WTC11 (cell line): ENCODE measurements at regions not wholly inside any gene's neighbourhood (a gene's known extent, or its start where the extent isn't known, plus 50 kb on each side); places are given as distances from the start of the nearest gene placed in this dataset.
"Not testable (repeated sequence)": the region's sequence is repeated elsewhere in the genome, so short reads cannot be mapped to it uniquely, and the experiment has no call there.

Source experiments
- ATAC-seq: fragments of 200-7000 bp; cut with Tn5 transposase; 2 replicates; pipeline ENCODE4 v1.10.0; 2021; ENCODE audit warnings: mild to moderate bottlenecking, moderate library complexity
- CTCF ChIA-PET: fragments of 300-600 bp; sonication (Branson Sonifier 250); formaldehyde crosslinking; loops from one replicate; lab custom pipeline; 2021; ENCODE audit warnings: antibody characterized with exemption; lab: Charles Lee
- POLR2A ChIA-PET: fragments of 350-600 bp; sonication (Branson Sonifier 250); formaldehyde crosslinking; loops from one replicate; lab custom pipeline; 2021; ENCODE audit warnings: antibody characterized with exemption; lab: Charles Lee
- DNase-seq: peaks from one replicate; pipeline ENCODE4 v3.0.0; 2021; ENCODE audit warnings: low spot score
- H3K27ac Mint-ChIP-seq: 2 replicates; pipeline ENCODE4 v1.8.0; 2021; ENCODE audit warnings: mixed read lengths
- H3K27me3 Mint-ChIP-seq: 2 replicates; pipeline ENCODE4 v1.8.0; 2021; ENCODE audit warnings: low read depth, mild to moderate bottlenecking, moderate library complexity, mixed read lengths
- H3K36me3 Mint-ChIP-seq: 2 replicates; pipeline ENCODE4 v1.8.0; 2021; ENCODE audit warnings: mixed read lengths
- H3K4me1 Mint-ChIP-seq: 2 replicates; pipeline ENCODE4 v1.8.0; 2022; ENCODE audit warnings: mixed read lengths
- H3K4me3 Mint-ChIP-seq: 2 replicates; pipeline ENCODE4 v1.8.0; 2021; ENCODE audit warnings: mild to moderate bottlenecking, moderate library complexity, mixed read lengths
- H3K9me3 Mint-ChIP-seq: 2 replicates; pipeline ENCODE4 v1.8.0; 2021; ENCODE audit warnings: mixed read lengths
- AFF4 ChIP-seq: sonication (generic); formaldehyde crosslinking; IDR thresholded peaks from 2 replicates; pipeline ENCODE4 v1.8.1; 2023; ENCODE audit warnings: mild to moderate bottlenecking, missing genetic modification reagents, borderline replicate concordance
- ATF2 ChIP-seq: sonication (generic); formaldehyde crosslinking; IDR thresholded peaks from 2 replicates; pipeline ENCODE4 v1.8.1; 2022; ENCODE audit warnings: low read depth, missing genetic modification reagents, borderline replicate concordance
- ATF3 ChIP-seq: sonication (generic); formaldehyde crosslinking; conservative IDR thresholded peaks from 2 replicates; pipeline ENCODE4 v1.8.1; 2022; ENCODE audit warnings: mild to moderate bottlenecking, missing genetic modification reagents
- ATF6 ChIP-seq: sonication (generic); formaldehyde crosslinking; IDR thresholded peaks from 2 replicates; pipeline ENCODE4 v1.8.1; 2023; ENCODE audit warnings: mild to moderate bottlenecking, missing genetic modification reagents
- CDX4 ChIP-seq: fragments of 250-450 bp; sonication (Bioruptor Pico); IDR thresholded peaks from 2 replicates; pipeline ENCODE4 v1.9.0; 2021; ENCODE audit warnings: moderate library complexity, mild to moderate bottlenecking, inconsistent platforms, borderline replicate concordance
- CTCF ChIP-seq: fragments of 200-600 bp; IDR thresholded peaks from 2 replicates; pipeline ENCODE4 v1.8.0; 2022; ENCODE audit warnings: antibody characterized with exemption
- E2F4 ChIP-seq: sonication (generic); formaldehyde crosslinking; IDR thresholded peaks from 2 replicates; pipeline ENCODE4 v1.8.1; 2022; ENCODE audit warnings: low read depth, mild to moderate bottlenecking, moderate library complexity, missing genetic modification reagents, borderline replicate concordance
- FOXP4 ChIP-seq: sonication (generic); formaldehyde crosslinking; IDR thresholded peaks from 2 replicates; pipeline ENCODE4 v1.8.0; 2022; ENCODE audit warnings: mild to moderate bottlenecking, missing genetic modification reagents
- OVOL2 ChIP-seq: fragments of 250-450 bp; sonication (Bioruptor Pico); IDR thresholded peaks from 2 replicates; pipeline ENCODE4 v1.9.0; 2021; ENCODE audit warnings: mild to moderate bottlenecking, borderline replicate concordance
- PRRX2 ChIP-seq: fragments of 250-450 bp; sonication (Bioruptor Pico); IDR thresholded peaks from 2 replicates; pipeline ENCODE4 v1.8.0; 2021; ENCODE audit warnings: mild to moderate bottlenecking
- RORB ChIP-seq: fragments of 250-450 bp; sonication (Bioruptor Pico); IDR thresholded peaks from 2 replicates; pipeline ENCODE4 v1.9.0; 2021; ENCODE audit warnings: mild to moderate bottlenecking
- TEAD4 ChIP-seq: sonication (generic); formaldehyde crosslinking; IDR thresholded peaks from 2 replicates; pipeline ENCODE4 v1.8.0; 2022; ENCODE audit warnings: mild to moderate bottlenecking, missing genetic modification reagents
- ZNF121 ChIP-seq: sonication (generic); formaldehyde crosslinking; IDR thresholded peaks from 2 replicates; pipeline ENCODE4 v1.8.0; 2023; ENCODE audit warnings: missing genetic modification reagents
- ZNF416 ChIP-seq: fragments of 250-450 bp; sonication (Bioruptor Pico); IDR thresholded peaks from 2 replicates; pipeline ENCODE4 v1.9.0; 2021; ENCODE audit warnings: mild to moderate bottlenecking, inconsistent platforms
- ZNF423 ChIP-seq: fragments of 250-450 bp; sonication (Bioruptor Pico); IDR thresholded peaks from 2 replicates; pipeline ENCODE4 v2.1.2; 2022; ENCODE audit warnings: mild to moderate bottlenecking, moderate library complexity
- ZNF671 ChIP-seq: fragments of 250-450 bp; sonication (Bioruptor Pico); IDR thresholded peaks from 2 replicates; pipeline ENCODE4 v1.8.0; 2021; ENCODE audit warnings: mild to moderate bottlenecking

GRCh38 chr4:143819029-143819428 is 86.3 kb downstream of the GYPE start:
- Mint-ChIP-seq H3K27ac (no peak overlapping the region), H3K27me3 (no peaks in the 10 kb centered on the region), H3K4me3 (no peak overlapping the region), H3K4me1 (peaks cover 24% of the 10 kb centered on the region), H3K9me3 (peaks cover 4% of the 10 kb centered on the region), H3K36me3 (peaks cover 2% of the 10 kb centered on the region; the same call in 1 of the 2 replicates)
- ATAC-seq, result no peak
- TF ChIP-seq E2F4, result no peak
- no peak for TF ChIP-seq ATF6 (CRISPR knock-in tag)
- TF ChIP-seq TEAD4, result no peak
- no peak for TF ChIP-seq ZNF671 (CRISPR knock-in tag)
- TF ChIP-seq FOXP4 (CRISPR knock-in tag), result no peak
- TF ChIP-seq ZNF416 (CRISPR knock-in tag), result no peak
- TF ChIP-seq ZNF121 (CRISPR knock-in tag), result no peak
- TF ChIP-seq ATF2, result no peak
- TF ChIP-seq OVOL2 (CRISPR knock-in tag), result no peak
- no peak for TF ChIP-seq CTCF
- no peak for TF ChIP-seq CDX4 (CRISPR knock-in tag)
- TF ChIP-seq ATF3, result no peak
- TF ChIP-seq PRRX2 (CRISPR knock-in tag), result no peak
- TF ChIP-seq AFF4 (CRISPR knock-in tag), result no peak
- no peak for TF ChIP-seq ZNF423 (CRISPR knock-in tag)
- TF ChIP-seq RORB, result no peak
- ChIA-PET POLR2A (no interaction called here), CTCF (no interaction called here)
- no peak for DNase-seq

- CTCF ChIA-PET, ATAC-seq, DNase-seq, H3K9me3 Mint-ChIP-seq, H3K27ac Mint-ChIP-seq, H3K27me3 Mint-ChIP-seq, POLR2A ChIA-PET, H3K36me3 Mint-ChIP-seq, H3K4me3 Mint-ChIP-seq: not testable (repeated sequence)
- H3K4me1 Mint-ChIP-seq, result peaks cover 15% of the 10 kb centered on the region
These were observed 87.5 kb downstream of the GYPE start for GRCh38 chr4:143817866-143818265.

- H3K4me3 Mint-ChIP-seq, POLR2A ChIA-PET: not testable (repeated sequence)
These were observed 90.0 kb downstream of the GYPE start for GRCh38 chr4:143815375-143815774.

GRCh38 chr4:143813431-143814154 is 91.8 kb downstream of the GYPE start:
- POLR2A ChIA-PET, DNase-seq: not testable (repeated sequence)

More at GRCh38 chr4:143815375-143815774, 90.0 kb downstream of the GYPE start:
- H3K27ac Mint-ChIP-seq, H3K9me3 Mint-ChIP-seq, H3K4me1 Mint-ChIP-seq, CTCF ChIA-PET, DNase-seq, ATAC-seq, H3K27me3 Mint-ChIP-seq, H3K36me3 Mint-ChIP-seq: not testable (repeated sequence)

More at GRCh38 chr4:143813431-143814154, 91.8 kb downstream of the GYPE start:
- H3K4me1 Mint-ChIP-seq, H3K27me3 Mint-ChIP-seq, H3K36me3 Mint-ChIP-seq, H3K9me3 Mint-ChIP-seq, CTCF ChIA-PET, H3K27ac Mint-ChIP-seq, ATAC-seq, H3K4me3 Mint-ChIP-seq: not testable (repeated sequence)
